Activated T-cell treated with anti-CD3 and anti-CD28 coated beads, Interleukin-2, amount 50 U/mL, for 24 hours (primary cell): ENCODE measurements at regions not wholly inside any gene's neighbourhood (a gene's known extent, or its start where the extent isn't known, plus 50 kb on each side); places are given as distances from the start of the nearest gene placed in this dataset.
"Not testable (repeated sequence)": the region's sequence is repeated elsewhere in the genome, so short reads cannot be mapped to it uniquely, and the experiment has no call there.

Experiments used
- DNase-seq: peaks from one replicate; pipeline ENCODE4 v3.0.0-alpha.2; 2020
- H3K27ac Mint-ChIP-seq: 2 replicates; pipeline ENCODE4 v1.8.0; 2020; ENCODE audit warnings: mild to moderate bottlenecking, mixed read lengths
- H3K27me3 Mint-ChIP-seq: 2 replicates; pipeline ENCODE4 v1.8.0; 2020; ENCODE audit warnings: mixed read lengths
- H3K36me3 Mint-ChIP-seq: 2 replicates; pipeline ENCODE4 v1.8.0; 2020; ENCODE audit warnings: low read depth, mixed read lengths
- H3K4me1 Mint-ChIP-seq: 2 replicates; pipeline ENCODE4 v1.8.0; 2020; ENCODE audit warnings: low read depth, mixed read lengths
- H3K4me3 Mint-ChIP-seq: 2 replicates; pipeline ENCODE4 v1.8.0; 2020; ENCODE audit warnings: mild to moderate bottlenecking, moderate library complexity, mixed read lengths
- H3K9me3 Mint-ChIP-seq: 2 replicates; pipeline ENCODE4 v1.8.0; 2020; ENCODE audit warnings: mixed read lengths

- no peaks in the 10 kb centered on the region for H3K9me3 Mint-ChIP-seq
- H3K4me3 Mint-ChIP-seq = no peak overlapping the region
- no peak for DNase-seq
- H3K27me3 Mint-ChIP-seq = peaks cover 4% of the 10 kb centered on the region
- no peaks in the 10 kb centered on the region for H3K36me3 Mint-ChIP-seq
- H3K4me1 Mint-ChIP-seq = no peaks in the 10 kb centered on the region
- H3K27ac Mint-ChIP-seq = no peak overlapping the region
These were observed 147.8 kb downstream of the SLC24A2 start for GRCh38 chr9:19641046-19641445.

GRCh38 chr9:19640014-19640413 is 148.8 kb downstream of the SLC24A2 start:
- Mint-ChIP-seq H3K27ac (no peak overlapping the region), H3K4me1 (no peaks in the 10 kb centered on the region), H3K27me3 (peaks cover 4% of the 10 kb centered on the region), H3K9me3 (no peaks in the 10 kb centered on the region), H3K4me3 (no peak overlapping the region), H3K36me3 (no peaks in the 10 kb centered on the region)
- no peak for DNase-seq

- DNase-seq = no peak
- no peak overlapping the region for H3K27ac Mint-ChIP-seq
- no peak overlapping the region for H3K4me3 Mint-ChIP-seq
- H3K9me3 Mint-ChIP-seq = no peaks in the 10 kb centered on the region
- H3K4me1 Mint-ChIP-seq = no peaks in the 10 kb centered on the region
- H3K36me3 Mint-ChIP-seq = no peaks in the 10 kb centered on the region
- H3K27me3 Mint-ChIP-seq = no peaks in the 10 kb centered on the region
These were observed 151.8 kb downstream of the SLC24A2 start for GRCh38 chr9:19637084-19637483.

- no peaks in the 10 kb centered on the region for H3K36me3 Mint-ChIP-seq
- H3K27me3 Mint-ChIP-seq = no peaks in the 10 kb centered on the region
- no peaks in the 10 kb centered on the region for H3K4me1 Mint-ChIP-seq
- no peaks in the 10 kb centered on the region for H3K9me3 Mint-ChIP-seq
- no peak for DNase-seq
- H3K4me3 Mint-ChIP-seq = no peak overlapping the region
- no peak overlapping the region for H3K27ac Mint-ChIP-seq
These were observed 154.0 kb downstream of the SLC24A2 start for GRCh38 chr9:19634881-19635280.

GRCh38 chr9:19631181-19631580 is 157.7 kb downstream of the SLC24A2 start:
- H3K27ac Mint-ChIP-seq = no peak overlapping the region
- DNase-seq = no peak
- H3K4me3 Mint-ChIP-seq = no peak overlapping the region
- no peaks in the 10 kb centered on the region for H3K27me3 Mint-ChIP-seq
- H3K36me3 Mint-ChIP-seq = no peaks in the 10 kb centered on the region
- H3K9me3 Mint-ChIP-seq = no peaks in the 10 kb centered on the region
- no peaks in the 10 kb centered on the region for H3K4me1 Mint-ChIP-seq

- H3K4me1 Mint-ChIP-seq = no peaks in the 10 kb centered on the region
- no peak overlapping the region for H3K27ac Mint-ChIP-seq
- no peaks in the 10 kb centered on the region for H3K9me3 Mint-ChIP-seq
- H3K4me3 Mint-ChIP-seq = no peak overlapping the region
- no peaks in the 10 kb centered on the region for H3K27me3 Mint-ChIP-seq
- no peaks in the 10 kb centered on the region for H3K36me3 Mint-ChIP-seq
- no peak for DNase-seq
These were observed 158.1 kb downstream of the SLC24A2 start for GRCh38 chr9:19630760-19631159.

- H3K4me1 Mint-ChIP-seq = no peaks in the 10 kb centered on the region
- DNase-seq = no peak
- no peak overlapping the region for H3K4me3 Mint-ChIP-seq
- H3K36me3 Mint-ChIP-seq = no peaks in the 10 kb centered on the region
- no peaks in the 10 kb centered on the region for H3K27me3 Mint-ChIP-seq
- H3K27ac Mint-ChIP-seq = no peak overlapping the region
- no peaks in the 10 kb centered on the region for H3K9me3 Mint-ChIP-seq
These were observed 159.3 kb downstream of the SLC24A2 start for GRCh38 chr9:19629488-19629887.

- H3K27ac Mint-ChIP-seq, H3K9me3 Mint-ChIP-seq, H3K4me1 Mint-ChIP-seq, H3K4me3 Mint-ChIP-seq, H3K27me3 Mint-ChIP-seq, DNase-seq, H3K36me3 Mint-ChIP-seq: not testable (repeated sequence)
These were observed 163.4 kb downstream of the SLC24A2 start for GRCh38 chr9:19625426-19625825.

- Mint-ChIP-seq H3K36me3 (no peaks in the 10 kb centered on the region), H3K4me1 (no peaks in the 10 kb centered on the region), H3K27me3 (peaks cover 9% of the 10 kb centered on the region), H3K27ac (no peak overlapping the region), H3K9me3 (no peaks in the 10 kb centered on the region), H3K4me3 (no peak overlapping the region)
- no peak for DNase-seq
These were observed 164.3 kb downstream of the SLC24A2 start for GRCh38 chr9:19624519-19624918.

- DNase-seq = no peak
- no peaks in the 10 kb centered on the region for H3K4me1 Mint-ChIP-seq
- H3K4me3 Mint-ChIP-seq = no peak overlapping the region
These were observed 164.9 kb downstream of the SLC24A2 start for GRCh38 chr9:19623941-19624340.

GRCh38 chr9:19620326-19620725 is 168.5 kb downstream of the SLC24A2 start:
- DNase-seq = no peak
- Mint-ChIP-seq H3K4me3 (no peak overlapping the region), H3K27ac (no peak overlapping the region), H3K27me3 (peaks cover 18% of the 10 kb centered on the region), H3K9me3 (no peaks in the 10 kb centered on the region), H3K36me3 (no peaks in the 10 kb centered on the region), H3K4me1 (no peaks in the 10 kb centered on the region)

More at GRCh38 chr9:19623941-19624340, 164.9 kb downstream of the SLC24A2 start:
- peaks cover 12% of the 10 kb centered on the region for H3K27me3 Mint-ChIP-seq
- no peaks in the 10 kb centered on the region for H3K9me3 Mint-ChIP-seq
- H3K27ac Mint-ChIP-seq = no peak overlapping the region
- H3K36me3 Mint-ChIP-seq = no peaks in the 10 kb centered on the region

GRCh38 chr9:19619221-19619620 is 169.6 kb downstream of the SLC24A2 start:
- Mint-ChIP-seq H3K27ac (no peak overlapping the region), H3K4me3 (no peak overlapping the region), H3K27me3 (peaks cover 18% of the 10 kb centered on the region), H3K9me3 (no peaks in the 10 kb centered on the region), H3K36me3 (no peaks in the 10 kb centered on the region), H3K4me1 (no peaks in the 10 kb centered on the region)
- no peak for DNase-seq

GRCh38 chr9:19618816-19619215 is 170.0 kb downstream of the SLC24A2 start:
- H3K36me3 Mint-ChIP-seq = no peaks in the 10 kb centered on the region
- no peak overlapping the region for H3K27ac Mint-ChIP-seq
- H3K9me3 Mint-ChIP-seq = no peaks in the 10 kb centered on the region
- no peak for DNase-seq
- no peak overlapping the region for H3K4me3 Mint-ChIP-seq
- H3K27me3 Mint-ChIP-seq = peaks cover 18% of the 10 kb centered on the region
- H3K4me1 Mint-ChIP-seq = no peaks in the 10 kb centered on the region

GRCh38 chr9:19615036-19615624 is 173.7 kb downstream of the SLC24A2 start:
- Mint-ChIP-seq H3K36me3 (no peaks in the 10 kb centered on the region), H3K27me3 (peaks cover 15% of the 10 kb centered on the region), H3K27ac (no peak overlapping the region), H3K9me3 (no peaks in the 10 kb centered on the region), H3K4me1 (no peaks in the 10 kb centered on the region), H3K4me3 (no peak overlapping the region)
- no peak for DNase-seq

- Mint-ChIP-seq H3K9me3 (no peaks in the 10 kb centered on the region), H3K27me3 (peaks cover 12% of the 10 kb centered on the region), H3K36me3 (no peaks in the 10 kb centered on the region), H3K4me1 (no peaks in the 10 kb centered on the region), H3K4me3 (no peak overlapping the region), H3K27ac (no peak overlapping the region)
- no peak for DNase-seq
These were observed 174.5 kb downstream of the SLC24A2 start for GRCh38 chr9:19614294-19614693.

GRCh38 chr9:19600538-19600937 is 188.3 kb downstream of the SLC24A2 start:
- no peaks in the 10 kb centered on the region for H3K4me1 Mint-ChIP-seq
- H3K4me3 Mint-ChIP-seq = no peak overlapping the region
- no peak for DNase-seq
- H3K9me3 Mint-ChIP-seq = no peaks in the 10 kb centered on the region
- no peak overlapping the region for H3K27ac Mint-ChIP-seq
- H3K27me3 Mint-ChIP-seq = peaks cover 4% of the 10 kb centered on the region
- no peaks in the 10 kb centered on the region for H3K36me3 Mint-ChIP-seq
